GM12874 (cell line): ENCODE measurements at regions not wholly inside any gene's neighbourhood (a gene's known extent, or its start where the extent isn't known, plus 50 kb on each side); places are given as distances from the start of the nearest gene placed in this dataset.

ENCODE experiments used
- TF ChIP-seq, protein P1 (sequence below): IDR thresholded peaks from 2 replicates; pipeline ENCODE4 v1.5.1; 2011; ENCODE audit warnings: low read depth, mild to moderate bottlenecking, control low read depth, low read length, moderate library complexity; ENCODE audit not compliant: insufficient read depth

DNA sequence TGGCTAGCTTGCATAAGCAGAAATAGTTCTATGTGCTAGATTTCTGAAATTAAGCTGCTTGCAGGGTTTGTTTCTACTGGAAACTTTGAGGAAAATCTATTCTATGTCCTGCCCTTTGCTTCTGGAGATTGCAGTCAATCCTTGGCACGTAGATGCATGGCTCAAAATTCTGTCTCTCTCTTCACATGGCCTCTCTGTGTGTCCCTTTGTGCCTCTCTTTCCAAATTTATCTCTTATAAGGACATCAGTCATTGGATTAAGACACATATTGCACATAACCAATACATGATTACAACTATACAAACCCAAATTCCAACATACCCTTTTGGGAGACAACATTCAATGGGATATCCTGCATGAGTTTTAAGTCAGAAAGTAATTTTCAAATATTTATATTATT, 744.3 kb upstream of the CTNND2 start:
- TF ChIP-seq, protein P1, sequence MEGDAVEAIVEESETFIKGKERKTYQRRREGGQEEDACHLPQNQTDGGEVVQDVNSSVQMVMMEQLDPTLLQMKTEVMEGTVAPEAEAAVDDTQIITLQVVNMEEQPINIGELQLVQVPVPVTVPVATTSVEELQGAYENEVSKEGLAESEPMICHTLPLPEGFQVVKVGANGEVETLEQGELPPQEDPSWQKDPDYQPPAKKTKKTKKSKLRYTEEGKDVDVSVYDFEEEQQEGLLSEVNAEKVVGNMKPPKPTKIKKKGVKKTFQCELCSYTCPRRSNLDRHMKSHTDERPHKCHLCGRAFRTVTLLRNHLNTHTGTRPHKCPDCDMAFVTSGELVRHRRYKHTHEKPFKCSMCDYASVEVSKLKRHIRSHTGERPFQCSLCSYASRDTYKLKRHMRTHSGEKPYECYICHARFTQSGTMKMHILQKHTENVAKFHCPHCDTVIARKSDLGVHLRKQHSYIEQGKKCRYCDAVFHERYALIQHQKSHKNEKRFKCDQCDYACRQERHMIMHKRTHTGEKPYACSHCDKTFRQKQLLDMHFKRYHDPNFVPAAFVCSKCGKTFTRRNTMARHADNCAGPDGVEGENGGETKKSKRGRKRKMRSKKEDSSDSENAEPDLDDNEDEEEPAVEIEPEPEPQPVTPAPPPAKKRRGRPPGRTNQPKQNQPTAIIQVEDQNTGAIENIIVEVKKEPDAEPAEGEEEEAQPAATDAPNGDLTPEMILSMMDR = no peak

DNA sequence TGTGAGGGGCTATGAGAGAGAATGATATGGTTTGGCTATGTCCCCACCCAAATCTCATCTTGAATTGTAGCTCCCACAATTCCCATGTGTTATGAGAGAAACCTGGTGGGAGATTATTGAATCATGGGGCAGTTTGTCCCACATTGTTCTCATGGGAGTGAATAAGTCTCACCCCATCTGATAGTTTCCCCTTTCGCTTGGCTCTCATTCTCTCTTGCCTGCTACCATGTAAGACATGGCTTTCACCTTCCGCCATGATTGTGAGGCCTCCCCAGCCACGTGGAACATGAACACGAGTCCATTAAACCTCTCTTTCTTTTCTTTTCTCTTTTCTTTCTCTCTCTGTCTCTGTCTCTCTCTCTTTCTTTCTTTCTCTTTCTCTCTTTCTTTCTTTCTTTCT, 743.4 kb upstream of the CTNND2 start:
- TF ChIP-seq, protein P1 = no peak

DNA sequence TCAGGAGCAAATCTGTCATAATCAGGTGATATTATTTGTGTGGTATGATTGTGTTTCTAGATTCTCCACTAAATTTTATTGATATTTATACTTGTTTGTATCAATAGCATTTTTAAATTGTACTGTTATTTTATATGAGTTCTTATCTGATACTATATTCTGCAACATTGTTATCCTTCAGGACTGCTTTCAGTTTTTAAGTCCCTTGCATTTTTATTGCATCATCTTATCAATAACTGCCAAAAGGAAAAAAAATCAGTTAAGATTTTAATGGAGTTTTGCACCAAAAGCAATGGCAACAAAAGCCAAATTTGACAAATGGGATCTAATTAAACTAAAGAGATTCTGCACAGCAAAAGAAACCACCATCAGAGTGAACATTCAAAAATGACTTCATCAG, 741.3 kb upstream of the CTNND2 start:
- TF ChIP-seq, protein P1 = no peak

DNA sequence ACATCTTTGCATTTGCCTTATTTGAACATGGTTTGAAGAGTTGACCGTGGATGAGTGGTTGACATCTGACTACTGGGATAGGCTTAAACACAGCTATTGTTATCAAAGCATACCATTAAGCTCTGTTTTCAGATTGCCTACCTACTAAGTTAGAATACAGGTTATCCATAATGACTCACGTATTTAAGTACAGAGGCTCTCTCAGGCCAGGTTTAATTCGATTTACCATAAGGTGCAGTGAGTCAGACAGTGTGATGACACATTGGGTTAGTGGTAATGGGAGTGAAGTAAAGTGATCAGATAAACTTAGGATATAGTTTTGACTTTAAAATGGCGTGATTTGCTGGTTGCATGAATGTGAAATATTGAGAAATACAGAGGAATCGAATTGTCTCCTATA, 732.0 kb upstream of the CTNND2 start:
- TF ChIP-seq, protein P1 = no peak

DNA sequence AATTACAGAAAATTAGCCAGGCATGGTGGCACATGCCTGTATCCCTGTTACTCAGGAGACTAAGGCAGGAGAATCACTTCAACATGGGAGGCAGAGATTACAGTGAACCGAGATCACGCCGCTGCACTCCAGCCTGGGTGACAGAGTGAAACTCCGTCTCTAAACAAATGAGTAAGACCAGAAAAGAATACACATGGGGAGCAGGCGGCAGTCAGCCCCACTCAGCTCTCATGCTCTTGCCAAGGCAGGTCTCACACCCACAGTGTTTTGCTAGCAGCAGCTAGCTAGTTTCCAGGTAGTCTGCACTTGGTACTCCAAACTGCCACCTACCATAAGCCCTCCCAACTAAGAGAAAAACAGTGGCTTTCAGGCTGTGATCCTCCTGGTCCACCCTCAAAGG, 722.3 kb upstream of the CTNND2 start:
- TF ChIP-seq, protein P1 = no peak

DNA sequence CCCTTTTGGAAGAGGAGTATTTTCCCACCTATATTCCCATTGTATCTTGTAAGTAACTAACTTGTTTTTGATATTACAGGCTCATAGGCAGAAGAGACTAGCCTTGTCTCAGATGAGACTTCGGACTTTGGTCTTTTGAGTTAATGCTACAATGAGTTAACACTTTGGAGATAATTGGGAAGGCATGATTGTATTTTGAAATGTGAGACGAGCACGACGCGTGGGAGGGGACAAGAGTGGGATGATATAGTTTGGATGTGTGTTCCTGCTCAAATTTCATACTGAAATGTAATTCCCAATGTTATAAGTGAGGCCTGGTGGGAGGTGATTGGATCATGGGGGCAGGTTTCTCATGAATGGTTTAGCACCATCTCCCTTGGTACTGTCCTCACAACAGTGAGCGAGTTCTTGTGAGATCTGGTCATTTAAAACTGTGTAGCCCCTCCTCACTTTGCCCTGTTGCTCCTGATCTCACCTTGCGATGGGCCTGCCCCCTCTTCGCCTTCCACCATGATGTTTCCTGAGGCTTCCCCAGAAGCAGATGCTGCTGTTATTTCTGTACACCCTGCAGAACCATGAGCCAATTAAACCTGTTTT, 721.5 kb upstream of the CTNND2 start:
- TF ChIP-seq, protein P1 = no peak

DNA sequence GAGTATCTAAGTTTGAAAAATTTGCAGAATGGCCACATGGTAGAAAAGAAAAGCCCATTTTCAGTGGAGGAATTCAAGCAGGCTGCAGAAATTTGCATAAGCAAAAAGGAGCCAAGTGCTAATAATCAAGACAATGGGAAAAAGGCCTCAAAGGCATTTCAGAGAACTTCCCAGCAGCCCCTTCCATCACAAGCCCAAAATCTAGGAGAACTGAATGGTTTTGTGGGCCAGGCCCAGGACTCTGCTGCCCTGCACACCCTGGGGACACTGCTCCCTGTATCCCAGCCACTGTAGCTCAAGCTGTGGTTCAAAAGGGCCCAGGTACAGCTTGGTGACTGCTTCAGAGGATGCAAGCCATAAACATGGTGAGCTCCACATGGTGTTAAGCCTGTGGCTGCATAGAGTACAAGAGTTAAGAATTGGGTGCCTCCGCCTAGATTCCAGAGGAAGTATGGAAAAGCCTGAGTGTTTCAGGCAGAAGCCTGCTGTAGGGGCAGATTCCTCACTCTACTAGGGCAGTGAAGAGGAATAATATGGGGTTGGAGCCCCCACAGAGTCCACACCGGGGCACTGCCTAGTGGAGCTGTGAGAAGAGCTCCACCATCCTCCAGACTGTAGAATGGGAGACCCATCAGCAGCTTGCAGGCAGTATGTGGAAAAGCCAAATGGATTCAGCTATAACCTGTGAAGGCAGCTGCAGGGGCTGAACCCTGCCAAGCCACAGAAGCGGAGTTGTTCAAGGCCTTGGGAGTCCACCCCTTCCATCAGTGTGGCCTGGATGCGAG, 720.7 kb upstream of the CTNND2 start:
- TF ChIP-seq, protein P1 = no peak
